ENCODE measurements at regions not wholly inside any gene's neighbourhood (a gene's known extent, or its start where the extent isn't known, plus 50 kb on each side); places are given as distances from the start of the nearest gene placed in this dataset.

GRCh38 chrX:113275804-113276203, 435.2 kb upstream of the AMOT start:
- no peaks in the 10 kb centered on the region for H3K9me3 Mint-ChIP-seq (ENCODE audit: unreplicated experiment)
- no peak overlapping the region for H3K27ac Mint-ChIP-seq (ENCODE audit: unreplicated experiment)
- H3K27me3 Mint-ChIP-seq (ENCODE audit: unreplicated experiment): no peaks in the 10 kb centered on the region
- TF ChIP-seq, protein P1, sequence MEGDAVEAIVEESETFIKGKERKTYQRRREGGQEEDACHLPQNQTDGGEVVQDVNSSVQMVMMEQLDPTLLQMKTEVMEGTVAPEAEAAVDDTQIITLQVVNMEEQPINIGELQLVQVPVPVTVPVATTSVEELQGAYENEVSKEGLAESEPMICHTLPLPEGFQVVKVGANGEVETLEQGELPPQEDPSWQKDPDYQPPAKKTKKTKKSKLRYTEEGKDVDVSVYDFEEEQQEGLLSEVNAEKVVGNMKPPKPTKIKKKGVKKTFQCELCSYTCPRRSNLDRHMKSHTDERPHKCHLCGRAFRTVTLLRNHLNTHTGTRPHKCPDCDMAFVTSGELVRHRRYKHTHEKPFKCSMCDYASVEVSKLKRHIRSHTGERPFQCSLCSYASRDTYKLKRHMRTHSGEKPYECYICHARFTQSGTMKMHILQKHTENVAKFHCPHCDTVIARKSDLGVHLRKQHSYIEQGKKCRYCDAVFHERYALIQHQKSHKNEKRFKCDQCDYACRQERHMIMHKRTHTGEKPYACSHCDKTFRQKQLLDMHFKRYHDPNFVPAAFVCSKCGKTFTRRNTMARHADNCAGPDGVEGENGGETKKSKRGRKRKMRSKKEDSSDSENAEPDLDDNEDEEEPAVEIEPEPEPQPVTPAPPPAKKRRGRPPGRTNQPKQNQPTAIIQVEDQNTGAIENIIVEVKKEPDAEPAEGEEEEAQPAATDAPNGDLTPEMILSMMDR (IDR thresholded peaks at IDR 0.05; ENCODE audit: partially characterized antibody, unreplicated experiment): no peak
- no peaks in the 10 kb centered on the region for H3K4me1 Mint-ChIP-seq (ENCODE audit: low read depth, unreplicated experiment)
- no peak for DNase-seq
- H3K36me3 Mint-ChIP-seq (ENCODE audit: unreplicated experiment): no peaks in the 10 kb centered on the region
- H3K4me3 Mint-ChIP-seq (ENCODE audit: unreplicated experiment): no peak overlapping the region

- Mint-ChIP-seq H3K9me3 (ENCODE audit: unreplicated experiment) (no peaks in the 10 kb centered on the region), H3K36me3 (ENCODE audit: unreplicated experiment) (no peaks in the 10 kb centered on the region), H3K27me3 (ENCODE audit: unreplicated experiment) (no peaks in the 10 kb centered on the region), H3K4me3 (ENCODE audit: unreplicated experiment) (no peak overlapping the region), H3K27ac (ENCODE audit: unreplicated experiment) (no peak overlapping the region), H3K4me1 (ENCODE audit: low read depth, unreplicated experiment) (no peaks in the 10 kb centered on the region)
- DNase-seq: no peak
- TF ChIP-seq, protein P1 (IDR thresholded peaks at IDR 0.05; ENCODE audit: partially characterized antibody, unreplicated experiment): no peak
These were observed 434.2 kb upstream of the AMOT start for GRCh38 chrX:113274791-113275190.

DNA sequence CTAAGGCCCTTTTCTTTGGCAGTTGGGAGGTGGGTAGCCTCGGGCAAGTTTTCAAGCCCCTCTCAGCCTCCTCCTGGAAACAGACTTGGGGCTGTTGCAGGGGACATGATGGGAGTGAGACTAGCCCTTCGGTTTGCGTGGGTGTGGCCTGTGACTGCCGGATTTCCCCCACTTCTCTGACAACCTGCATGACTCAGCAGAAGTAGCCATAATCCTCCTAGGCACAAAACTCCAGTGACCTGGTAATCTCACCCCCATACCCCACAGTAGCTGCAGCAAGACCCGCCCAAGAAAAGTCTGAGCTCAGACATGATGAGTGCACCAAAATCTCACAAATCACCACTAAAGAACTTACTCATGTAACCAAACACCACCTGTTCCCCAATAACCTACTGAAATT, 433.7 kb upstream of the AMOT start:
- H3K27me3 Mint-ChIP-seq (ENCODE audit: unreplicated experiment): no peaks in the 10 kb centered on the region
- H3K36me3 Mint-ChIP-seq (ENCODE audit: unreplicated experiment): no peaks in the 10 kb centered on the region
- H3K27ac Mint-ChIP-seq (ENCODE audit: unreplicated experiment): no peak overlapping the region
- no peaks in the 10 kb centered on the region for H3K4me1 Mint-ChIP-seq (ENCODE audit: low read depth, unreplicated experiment)
- no peaks in the 10 kb centered on the region for H3K9me3 Mint-ChIP-seq (ENCODE audit: unreplicated experiment)
- no peak overlapping the region for H3K4me3 Mint-ChIP-seq (ENCODE audit: unreplicated experiment)
- TF ChIP-seq, protein P1 (IDR thresholded peaks at IDR 0.05; ENCODE audit: partially characterized antibody, unreplicated experiment): no peak
- DNase-seq: no peak

DNA sequence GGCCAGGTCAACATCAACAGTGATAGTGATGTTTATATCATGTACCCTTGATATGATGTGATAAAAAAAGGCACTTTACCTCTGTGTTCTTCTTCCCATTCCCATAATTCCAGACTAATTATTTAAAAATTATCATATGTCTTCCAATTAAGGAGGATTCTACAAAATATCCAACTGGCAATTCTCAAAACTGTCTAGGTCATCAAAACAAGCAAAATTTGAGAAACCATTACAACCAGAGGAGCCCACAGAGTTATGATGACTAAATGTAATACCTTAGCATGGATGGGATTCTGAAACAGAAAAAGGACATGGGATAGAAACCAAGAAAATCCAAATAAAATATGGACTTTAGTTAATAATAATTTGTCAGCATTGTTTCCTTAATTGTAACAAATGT, 428.6 kb upstream of the AMOT start:
- Mint-ChIP-seq H3K36me3 (ENCODE audit: unreplicated experiment) (no peaks in the 10 kb centered on the region), H3K9me3 (ENCODE audit: unreplicated experiment) (no peaks in the 10 kb centered on the region), H3K4me3 (ENCODE audit: unreplicated experiment) (no peak overlapping the region), H3K27me3 (ENCODE audit: unreplicated experiment) (no peaks in the 10 kb centered on the region), H3K4me1 (ENCODE audit: low read depth, unreplicated experiment) (no peaks in the 10 kb centered on the region), H3K27ac (ENCODE audit: unreplicated experiment) (no peak overlapping the region)
- DNase-seq: no peak
- TF ChIP-seq, protein P1 (IDR thresholded peaks at IDR 0.05; ENCODE audit: partially characterized antibody, unreplicated experiment): no peak

GRCh38 chrX:113260474-113260873, 419.8 kb upstream of the AMOT start:
- no peak for DNase-seq
- Mint-ChIP-seq H3K36me3 (ENCODE audit: unreplicated experiment) (no peaks in the 10 kb centered on the region), H3K4me1 (ENCODE audit: low read depth, unreplicated experiment) (no peaks in the 10 kb centered on the region), H3K4me3 (ENCODE audit: unreplicated experiment) (no peak overlapping the region), H3K27me3 (ENCODE audit: unreplicated experiment) (peaks cover 1% of the 10 kb centered on the region), H3K27ac (ENCODE audit: unreplicated experiment) (no peak overlapping the region), H3K9me3 (ENCODE audit: unreplicated experiment) (no peaks in the 10 kb centered on the region)
- TF ChIP-seq, protein P1 (IDR thresholded peaks at IDR 0.05; ENCODE audit: partially characterized antibody, unreplicated experiment): peak; percentile 45
